Left ventricle myocardium inferior (tissue), 1 donor: ENCODE measurements at regions not wholly inside any gene's neighbourhood (a gene's known extent, or its start where the extent isn't known, plus 50 kb on each side); places are given as distances from the start of the nearest gene placed in this dataset.

Experiments
- DNase-seq: peaks from one replicate; pipeline ENCODE4 v3.0.0-alpha.2; 2020
- H3K27ac ChIP-seq: fragments of 200-600 bp; replicated peaks from 2 replicates; pipeline ENCODE4 v1.8.0; 2021
- H3K27me3 ChIP-seq: fragments of 200-600 bp; 2 replicates; pipeline ENCODE4 v1.8.0; 2021; ENCODE audit warnings: low read depth
- H3K36me3 ChIP-seq: fragments of 200-600 bp; 2 replicates; pipeline ENCODE4 v1.8.0; 2021
- H3K4me1 ChIP-seq: fragments of 200-600 bp; 2 replicates; pipeline ENCODE4 v1.8.0; 2021
- H3K4me3 ChIP-seq: fragments of 200-600 bp; 2 replicates; pipeline ENCODE4 v1.8.0; 2021; ENCODE audit warnings: mild to moderate bottlenecking, moderate library complexity
- H3K9me3 ChIP-seq: fragments of 200-600 bp; replicated peaks from 2 replicates; pipeline ENCODE4 v1.8.0; 2021
- CTCF ChIP-seq: fragments of 200-600 bp; IDR thresholded peaks from 2 replicates; pipeline ENCODE4 v1.8.0; 2021; ENCODE audit warnings: antibody characterized with exemption, mild to moderate bottlenecking, borderline replicate concordance
- intact Hi-C: fragments of 100-400 bp; cut with micrococcal nuclease; formaldehyde crosslinking; loops from one replicate; pipeline ENCODE4 v1.11.0; 2022
- donor health status: DM: no; HTN: yes; CAD: no; lungs with severe emphysema.

GRCh38 chr2:239828192-239828972 lies 196.8 kb downstream of the NDUFA10 start:
- Histone ChIP-seq H3K4me1 (peaks cover 12% of the 10 kb centered on the region), H3K27me3 (peaks cover 79% of the 10 kb centered on the region), H3K36me3 (no peaks in the 10 kb centered on the region), H3K4me3 (no peak overlapping the region), H3K27ac (no peak overlapping the region), H3K9me3 (no peaks in the 10 kb centered on the region)
- no peak for TF ChIP-seq CTCF
- DNase-seq = no peak
- intact Hi-C loops = no loop called here

- H3K4me3 ChIP-seq = no peak overlapping the region
- H3K27me3 ChIP-seq = peaks cover 78% of the 10 kb centered on the region
- intact Hi-C loops = no loop called here
- H3K27ac ChIP-seq = no peak overlapping the region
- TF ChIP-seq CTCF = no peak
- H3K36me3 ChIP-seq = no peaks in the 10 kb centered on the region
- DNase-seq = peak; percentile 9
- peaks cover 12% of the 10 kb centered on the region for H3K4me1 ChIP-seq
- H3K9me3 ChIP-seq = no peaks in the 10 kb centered on the region
Observed at GRCh38 chr2:239827523-239827890, 197.6 kb downstream of the NDUFA10 start.

GRCh38 chr2:239826786-239827522 lies 198.2 kb downstream of the NDUFA10 start:
- no peaks in the 10 kb centered on the region for H3K9me3 ChIP-seq
- no peak overlapping the region for H3K27ac ChIP-seq
- intact Hi-C loops = no loop called here
- H3K4me1 ChIP-seq = peaks cover 12% of the 10 kb centered on the region
- no peaks in the 10 kb centered on the region for H3K36me3 ChIP-seq
- peaks cover 82% of the 10 kb centered on the region for H3K27me3 ChIP-seq
- TF ChIP-seq CTCF = no peak
- no peak overlapping the region for H3K4me3 ChIP-seq
- DNase-seq = peak; percentile 4

GRCh38 chr2:239826376-239826775 lies 198.8 kb downstream of the NDUFA10 start:
- H3K27ac ChIP-seq = no peak overlapping the region

GRCh38 chr2:239825705-239825979 lies 199.5 kb downstream of the NDUFA10 start:
- peaks cover 85% of the 10 kb centered on the region for H3K27me3 ChIP-seq
- no peak for TF ChIP-seq CTCF
- peak; percentile 5 for DNase-seq

More at GRCh38 chr2:239826376-239826775, 198.8 kb downstream of the NDUFA10 start:
- Histone ChIP-seq H3K9me3 (no peaks in the 10 kb centered on the region), H3K4me1 (peaks cover 8% of the 10 kb centered on the region), H3K36me3 (no peaks in the 10 kb centered on the region), H3K27me3 (peaks cover 85% of the 10 kb centered on the region), H3K4me3 (no peak overlapping the region)
- no peak for DNase-seq
- no peak for TF ChIP-seq CTCF
- intact Hi-C loops = no loop called here

More at GRCh38 chr2:239825705-239825979, 199.5 kb downstream of the NDUFA10 start:
- H3K4me1 ChIP-seq = peaks cover 2% of the 10 kb centered on the region
- intact Hi-C loops = no loop called here
- H3K9me3 ChIP-seq = no peaks in the 10 kb centered on the region
- no peak overlapping the region for H3K27ac ChIP-seq
- no peak overlapping the region for H3K4me3 ChIP-seq
- no peaks in the 10 kb centered on the region for H3K36me3 ChIP-seq
